ENCODE measurements at regions not wholly inside any gene's neighbourhood (a gene's known extent, or its start where the extent isn't known, plus 50 kb on each side); places are given as distances from the start of the nearest gene placed in this dataset.

DNA sequence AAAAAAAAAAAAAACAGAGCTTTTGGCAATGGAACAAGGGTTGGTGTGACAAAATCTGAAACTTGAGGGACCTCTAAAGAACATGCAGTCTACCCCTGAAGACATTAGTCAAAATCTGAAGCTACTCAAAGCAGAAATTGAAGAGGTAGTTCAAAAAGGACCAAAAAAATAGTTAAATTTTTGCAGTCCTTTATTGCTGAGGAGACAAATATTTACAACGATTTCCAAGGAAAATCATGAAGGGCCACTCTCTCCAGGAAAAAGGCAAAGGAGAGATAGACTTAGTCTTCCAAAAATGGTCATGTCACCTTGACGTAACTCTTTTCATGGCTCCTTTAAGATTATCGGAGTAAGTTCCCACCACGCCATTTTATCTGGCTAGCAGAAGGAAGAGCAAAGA is 452.0 kb downstream of the XIRP2 start:
- TF ChIP-seq, protein P1, sequence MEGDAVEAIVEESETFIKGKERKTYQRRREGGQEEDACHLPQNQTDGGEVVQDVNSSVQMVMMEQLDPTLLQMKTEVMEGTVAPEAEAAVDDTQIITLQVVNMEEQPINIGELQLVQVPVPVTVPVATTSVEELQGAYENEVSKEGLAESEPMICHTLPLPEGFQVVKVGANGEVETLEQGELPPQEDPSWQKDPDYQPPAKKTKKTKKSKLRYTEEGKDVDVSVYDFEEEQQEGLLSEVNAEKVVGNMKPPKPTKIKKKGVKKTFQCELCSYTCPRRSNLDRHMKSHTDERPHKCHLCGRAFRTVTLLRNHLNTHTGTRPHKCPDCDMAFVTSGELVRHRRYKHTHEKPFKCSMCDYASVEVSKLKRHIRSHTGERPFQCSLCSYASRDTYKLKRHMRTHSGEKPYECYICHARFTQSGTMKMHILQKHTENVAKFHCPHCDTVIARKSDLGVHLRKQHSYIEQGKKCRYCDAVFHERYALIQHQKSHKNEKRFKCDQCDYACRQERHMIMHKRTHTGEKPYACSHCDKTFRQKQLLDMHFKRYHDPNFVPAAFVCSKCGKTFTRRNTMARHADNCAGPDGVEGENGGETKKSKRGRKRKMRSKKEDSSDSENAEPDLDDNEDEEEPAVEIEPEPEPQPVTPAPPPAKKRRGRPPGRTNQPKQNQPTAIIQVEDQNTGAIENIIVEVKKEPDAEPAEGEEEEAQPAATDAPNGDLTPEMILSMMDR (IDR thresholded peaks at IDR 0.05; ENCODE audit: borderline replicate concordance, extremely low read depth, low read length, poor library complexity, severe bottlenecking) = no peak
- no peak for TF ChIP-seq EZH2 (IDR thresholded peaks at IDR 0.05; ENCODE audit: borderline replicate concordance, low read depth, low read length, severe bottlenecking)
